H9 (cell line): ENCODE measurements at regions not wholly inside any gene's neighbourhood (a gene's known extent, or its start where the extent isn't known, plus 50 kb on each side); places are given as distances from the start of the nearest gene placed in this dataset.

Source experiments
- DNase-seq: peaks from one replicate; pipeline ENCODE4 v3.0.0-alpha.2; 2017
- H2AFZ ChIP-seq: one replicate; pipeline ENCODE4 v1.6.1; 2013; ENCODE audit warnings: mild to moderate bottlenecking, low read length, control low read depth, moderate library complexity
- H2AK5ac ChIP-seq: 2 replicates; pipeline ENCODE4 v1.6.1; 2013; ENCODE audit warnings: low read length, control low read depth, mixed read lengths; ENCODE audit not compliant: insufficient read length
- H2BK120ac ChIP-seq: one replicate; pipeline ENCODE4 v1.6.1; 2013; ENCODE audit warnings: low read depth, mild to moderate bottlenecking, low read length, control low read depth, inconsistent platforms; ENCODE audit not compliant: poor library complexity, severe bottlenecking
- H2BK12ac ChIP-seq: 2 replicates; pipeline ENCODE4 v1.6.1; 2013; ENCODE audit warnings: low read length, control low read depth, mixed read lengths, low read depth; ENCODE audit not compliant: insufficient read length
- H2BK15ac ChIP-seq: 2 replicates; pipeline ENCODE4 v1.6.1; 2013; ENCODE audit warnings: low read depth, low read length, control low read depth
- H2BK20ac ChIP-seq: one replicate; pipeline ENCODE4 v1.6.1; 2013; ENCODE audit warnings: low read depth, mild to moderate bottlenecking, low read length, control low read depth, inconsistent platforms; ENCODE audit not compliant: poor library complexity, severe bottlenecking
- H2BK5ac ChIP-seq: 2 replicates; pipeline ENCODE4 v1.6.1; 2013; ENCODE audit warnings: low read length, control low read depth, mixed read lengths; ENCODE audit not compliant: insufficient read length
- H3K14ac ChIP-seq: 2 replicates; pipeline ENCODE4 v1.6.1; 2013; ENCODE audit warnings: low read length, control low read depth; ENCODE audit not compliant: insufficient read depth
- H3K18ac ChIP-seq: 2 replicates; pipeline ENCODE4 v1.6.1; 2013; ENCODE audit warnings: low read depth, mild to moderate bottlenecking, mixed read lengths, low read length, control low read depth; ENCODE audit not compliant: insufficient read length
- H3K23ac ChIP-seq: 2 replicates; pipeline ENCODE4 v1.6.1; 2013; ENCODE audit warnings: low read length, control low read depth, mixed read lengths, low read depth; ENCODE audit not compliant: insufficient read length
- H3K23me2 ChIP-seq: 2 replicates; pipeline ENCODE4 v1.6.1; 2013; ENCODE audit warnings: low read depth, mild to moderate bottlenecking, mixed read lengths, low read length, control low read depth; ENCODE audit not compliant: insufficient read length, poor library complexity, severe bottlenecking
- H3K27ac ChIP-seq: 2 replicates; pipeline ENCODE4 v1.5.1; 2013; ENCODE audit warnings: low read length, control low read depth, mixed read lengths, low read depth; ENCODE audit not compliant: insufficient read length
- H3K27me3 ChIP-seq: 2 replicates; pipeline ENCODE4 v1.6.1; 2013; ENCODE audit warnings: low read length, control low read depth, inconsistent platforms; ENCODE audit not compliant: insufficient read depth
- H3K4ac ChIP-seq: 2 replicates; pipeline ENCODE4 v1.6.1; 2013; ENCODE audit warnings: low read depth, mild to moderate bottlenecking, control low read depth, inconsistent platforms, low read length, moderate library complexity
- H3K4me1 ChIP-seq: 2 replicates; pipeline ENCODE4 v1.6.1; 2013; ENCODE audit warnings: low read length, control low read depth, inconsistent platforms; ENCODE audit not compliant: insufficient read depth
- H3K4me2 ChIP-seq: 2 replicates; pipeline ENCODE4 v1.6.1; 2013; ENCODE audit warnings: low read length, control low read depth, mixed read lengths; ENCODE audit not compliant: insufficient read length, insufficient read depth
- H3K56ac ChIP-seq: 2 replicates; pipeline ENCODE4 v1.6.1; 2013; ENCODE audit warnings: low read depth, mild to moderate bottlenecking, mixed read lengths, low read length, control low read depth; ENCODE audit not compliant: insufficient read length
- H3K79me1 ChIP-seq: 2 replicates; pipeline ENCODE4 v1.6.1; 2013; ENCODE audit warnings: low read depth, mild to moderate bottlenecking, moderate library complexity, low read length, control low read depth, inconsistent platforms; ENCODE audit not compliant: insufficient read depth, poor library complexity, severe bottlenecking
- H3K79me2 ChIP-seq: 2 replicates; pipeline ENCODE4 v1.6.1; 2013; ENCODE audit warnings: low read length, control low read depth, inconsistent platforms; ENCODE audit not compliant: insufficient read depth
- H3K9ac ChIP-seq: 2 replicates; pipeline ENCODE4 v1.6.1; 2013; ENCODE audit warnings: low read length, control low read depth, mixed read lengths; ENCODE audit not compliant: insufficient read length; ENCODE audit errors: extremely low read depth
- H3K9me3 ChIP-seq: one replicate; pipeline ENCODE4 v1.6.1; 2013; ENCODE audit warnings: low read depth, low read length, inconsistent platforms; ENCODE audit not compliant: control insufficient read depth
- H3T11ph ChIP-seq: one replicate; pipeline ENCODE4 v1.6.1; 2013; ENCODE audit warnings: mild to moderate bottlenecking, low read length, control low read depth, inconsistent platforms
- H4K20me1 ChIP-seq: one replicate; pipeline ENCODE4 v1.6.1; 2013; ENCODE audit not compliant: control insufficient read depth, insufficient read length, insufficient read depth
- H4K5ac ChIP-seq: 2 replicates; pipeline ENCODE4 v1.6.1; 2013; ENCODE audit warnings: low read depth, mild to moderate bottlenecking, mixed read lengths, low read length, control low read depth; ENCODE audit not compliant: insufficient read length
- H4K8ac ChIP-seq: replicated peaks from 2 replicates; pipeline ENCODE4 v1.6.1; 2013; ENCODE audit warnings: low read length, control low read depth, mixed read lengths, low read depth; ENCODE audit not compliant: insufficient read length
- H4K91ac ChIP-seq: 2 replicates; pipeline ENCODE4 v1.6.1; 2013; ENCODE audit warnings: low read depth, mild to moderate bottlenecking, moderate library complexity, mixed read lengths, low read length, control low read depth; ENCODE audit not compliant: insufficient read length
- H3K27ac Mint-ChIP-seq, 3 experiments: 2 replicates in 2 of 3; 3 replicates in 1 of 3; pipeline ENCODE4 v1.8.0; 2020 to 2021; ENCODE audit warnings: mixed read lengths in 3 of 3, mild to moderate bottlenecking in 1 of 3, moderate library complexity in 1 of 3
- H3K27me3 Mint-ChIP-seq: 2 replicates; pipeline ENCODE4 v1.8.0; 2021; ENCODE audit warnings: low read depth, mild to moderate bottlenecking, moderate library complexity, mixed read lengths
- H3K36me3 Mint-ChIP-seq, 3 experiments: 2 replicates in 2 of 3; 3 replicates in 1 of 3; pipeline ENCODE4 v1.8.0; 2020 to 2021; ENCODE audit warnings: low read depth in 3 of 3, mixed read lengths in 3 of 3; ENCODE audit not compliant: insufficient read depth in 1 of 3
- H3K4me1 Mint-ChIP-seq, 2 experiments: 2 replicates each; pipeline ENCODE4 v1.8.0; 2020; ENCODE audit warnings: mixed read lengths in 2 of 2
- H3K4me3 Mint-ChIP-seq, 2 experiments: 2 replicates in 1 of 2; 3 replicates in 1 of 2; pipeline ENCODE4 v1.8.0; 2020 to 2021; ENCODE audit warnings: mild to moderate bottlenecking in 2 of 2, mixed read lengths in 2 of 2, moderate library complexity in 1 of 2
- H3K9me3 Mint-ChIP-seq, 2 experiments: 2 replicates in 1 of 2; 3 replicates in 1 of 2; pipeline ENCODE4 v1.8.0; 2020; ENCODE audit warnings: mild to moderate bottlenecking in 2 of 2, mixed read lengths in 2 of 2, moderate library complexity in 1 of 2
- CTCF ChIP-seq: fragments of 200-600 bp; sonication (generic); conservative IDR thresholded peaks from 3 replicates; pipeline ENCODE4 v1.8.0; 2021; ENCODE audit warnings: antibody characterized with exemption, mild to moderate bottlenecking
- WGBS: extraction: QIAGEN DNeasy Blood & Tissue Kit; methylation state at CpG from one replicate; pipeline ENCODE4 v1.1.7; 2013; ENCODE audit warnings: missing lambda C conversion rate, low lambda C conversion rate, mixed read lengths; ENCODE audit not compliant: insufficient read length; ENCODE audit errors: extremely low coverage; 5-methylcytosine and 5-hydroxymethylcytosine counted together

GRCh38 chr10:71032887-71033286 is 144.5 kb upstream of the PCBD1 start:
- no peak overlapping the region for H2AFZ ChIP-seq
- Mint-ChIP-seq H3K27ac (no peak overlapping the region), H3K27me3 (peaks cover 1% of the 10 kb centered on the region), H3K4me1 (no peaks in the 10 kb centered on the region), H3K9me3 (no peaks in the 10 kb centered on the region; a peak in 1 of 5 replicates), H3K4me3 (no peak overlapping the region; a peak in 1 of 5 replicates), H3K36me3 (no peaks in the 10 kb centered on the region)
- WGBS: no CpG with 5 or more reads among the region's 5 CpGs
- no peaks in the 10 kb centered on the region for H3K79me2 ChIP-seq
- no peak overlapping the region for H2BK5ac ChIP-seq
- H3K4ac ChIP-seq: no peak overlapping the region
- no peak overlapping the region for H3T11ph ChIP-seq
- no peak overlapping the region for H2BK20ac ChIP-seq
- no peaks in the 10 kb centered on the region for H3K9me3 ChIP-seq
- no peak overlapping the region for H3K23ac ChIP-seq
- H3K4me2 ChIP-seq: no peak overlapping the region
- no peaks in the 10 kb centered on the region for H3K4me1 ChIP-seq
- no peak overlapping the region for H3K27ac ChIP-seq
- no peak overlapping the region for H2BK12ac ChIP-seq
- no peak overlapping the region for H4K5ac ChIP-seq
- H3K18ac ChIP-seq: no peak overlapping the region
- no peak overlapping the region for H2BK15ac ChIP-seq
- H4K20me1 ChIP-seq: no peaks in the 10 kb centered on the region
- no peak overlapping the region for H4K91ac ChIP-seq
- no peak overlapping the region for H3K14ac ChIP-seq
- no peak overlapping the region for H3K56ac ChIP-seq
- H4K8ac ChIP-seq: no peak overlapping the region
- DNase-seq: no peak
- no peak for TF ChIP-seq CTCF
- H2BK120ac ChIP-seq: no peak overlapping the region
- no peak overlapping the region for H3K9ac ChIP-seq
- H3K27me3 ChIP-seq: no peaks in the 10 kb centered on the region
- H3K23me2 ChIP-seq: no peaks in the 10 kb centered on the region
- no peak overlapping the region for H2AK5ac ChIP-seq
- H3K79me1 ChIP-seq: no peaks in the 10 kb centered on the region
